Fibroblast of lung (primary cell): ENCODE measurements at regions not wholly inside any gene's neighbourhood (a gene's known extent, or its start where the extent isn't known, plus 50 kb on each side); places are given as distances from the start of the nearest gene placed in this dataset.

ENCODE experiments used
- EZH2 ChIP-seq: IDR thresholded peaks from 2 replicates; pipeline ENCODE4 v1.5.1; 2012; ENCODE audit warnings: low read length, control low read depth, mild to moderate bottlenecking; ENCODE audit errors: missing control alignments
- TF ChIP-seq, protein P1 (sequence below), 2 donors: IDR thresholded peaks in 1 of 2; conservative IDR thresholded peaks in 1 of 2; 1 replicate in 1 of 2; 2 replicates in 1 of 2; pipeline ENCODE4 v1.5.1; 2011 to 2012; ENCODE audit warnings: low read length in 2 of 2, control low read depth in 1 of 2, inconsistent platforms in 1 of 2, low read depth in 1 of 2, mild to moderate bottlenecking in 1 of 2

DNA sequence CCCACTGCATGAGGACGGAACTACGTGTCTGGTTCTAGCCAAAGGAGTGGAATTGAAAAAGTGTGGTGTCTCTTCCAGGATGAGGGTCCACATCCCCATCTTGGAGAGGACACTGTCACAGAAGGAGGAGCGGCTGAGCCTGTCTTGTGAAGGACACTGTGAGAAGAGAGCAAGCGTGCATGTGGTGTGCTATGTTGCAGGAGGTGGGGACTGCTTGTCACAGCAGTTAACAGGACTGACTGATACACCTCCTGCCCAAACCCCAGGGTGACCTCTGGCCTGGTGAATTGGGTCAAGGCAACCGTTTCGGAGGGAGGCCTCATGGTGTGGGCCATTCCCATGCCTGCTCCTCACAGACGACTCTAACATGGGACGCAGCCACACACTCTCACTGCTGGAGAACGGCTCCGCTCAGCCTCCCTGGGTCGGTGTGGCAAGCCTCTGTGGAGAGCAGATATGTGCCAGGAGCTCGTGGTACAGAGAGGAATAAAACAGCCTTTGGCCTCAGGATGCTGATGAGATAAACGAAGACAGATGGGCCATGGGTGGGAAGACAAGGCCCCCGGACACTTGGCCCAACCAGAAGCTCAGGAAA lies 56.4 kb upstream of the RBFOX3 start:
- TF ChIP-seq, protein P1, sequence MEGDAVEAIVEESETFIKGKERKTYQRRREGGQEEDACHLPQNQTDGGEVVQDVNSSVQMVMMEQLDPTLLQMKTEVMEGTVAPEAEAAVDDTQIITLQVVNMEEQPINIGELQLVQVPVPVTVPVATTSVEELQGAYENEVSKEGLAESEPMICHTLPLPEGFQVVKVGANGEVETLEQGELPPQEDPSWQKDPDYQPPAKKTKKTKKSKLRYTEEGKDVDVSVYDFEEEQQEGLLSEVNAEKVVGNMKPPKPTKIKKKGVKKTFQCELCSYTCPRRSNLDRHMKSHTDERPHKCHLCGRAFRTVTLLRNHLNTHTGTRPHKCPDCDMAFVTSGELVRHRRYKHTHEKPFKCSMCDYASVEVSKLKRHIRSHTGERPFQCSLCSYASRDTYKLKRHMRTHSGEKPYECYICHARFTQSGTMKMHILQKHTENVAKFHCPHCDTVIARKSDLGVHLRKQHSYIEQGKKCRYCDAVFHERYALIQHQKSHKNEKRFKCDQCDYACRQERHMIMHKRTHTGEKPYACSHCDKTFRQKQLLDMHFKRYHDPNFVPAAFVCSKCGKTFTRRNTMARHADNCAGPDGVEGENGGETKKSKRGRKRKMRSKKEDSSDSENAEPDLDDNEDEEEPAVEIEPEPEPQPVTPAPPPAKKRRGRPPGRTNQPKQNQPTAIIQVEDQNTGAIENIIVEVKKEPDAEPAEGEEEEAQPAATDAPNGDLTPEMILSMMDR (conservative IDR thresholded peaks at IDR 0.05 in 1 of 2, IDR thresholded peaks at IDR 0.05 in 1 of 2; ENCODE audit: low read depth in 1 of 2, low read length in 2 of 2): no peak
- TF ChIP-seq EZH2: no peak
